ENCODE measurements at regions not wholly inside any gene's neighbourhood (a gene's known extent, or its start where the extent isn't known, plus 50 kb on each side); places are given as distances from the start of the nearest gene placed in this dataset.

- no peak for TF ChIP-seq CTCF (IDR thresholded peaks at IDR 0.05)
- TF ChIP-seq POLR2A (IDR thresholded peaks at IDR 0.05) = no peak
Observed at GRCh38 chr4:157447195-157447594, 226.7 kb downstream of the GRIA2 start.

Measured in uterus (tissue), 2 donors.